OCI-LY7 (cell line): ENCODE measurements at regions not wholly inside any gene's neighbourhood (a gene's known extent, or its start where the extent isn't known, plus 50 kb on each side); places are given as distances from the start of the nearest gene placed in this dataset.

Experiments used
- BruUV-seq: library from RNA; stranded (reverse); fragments of 400-500 nt; replicated peaks from 2 replicates; lab custom pipeline; 2021; lab: Mats Ljungman, UMichigan
- CTCF ChIA-PET: fragments of 300-600 bp; sonication (Branson Sonifier 250); formaldehyde crosslinking; loops from one replicate; lab custom pipeline; 2022; ENCODE audit warnings: antibody characterized with exemption; ENCODE audit not compliant: unreplicated experiment; lab: Charles Lee
- POLR2A ChIA-PET: fragments of 300-600 bp; sonication (Branson Sonifier 250); formaldehyde crosslinking; loops from one replicate; lab custom pipeline; 2022; ENCODE audit warnings: antibody characterized with exemption; lab: Charles Lee
- DNase-seq: peaks from one replicate; pipeline ENCODE4 v3.0.0-alpha.2; 2015; ENCODE audit warnings: low spot score
- H2AFZ ChIP-seq: fragments of 200-600 bp; sonication (generic), shearing (Covaris generic); 2 replicates; pipeline ENCODE4 v1.6.1; 2014; ENCODE audit warnings: mild to moderate bottlenecking, antibody characterized with exemption, low read length, moderate library complexity
- H3K27ac ChIP-seq: fragments of 200-600 bp; sonication (generic); 2 replicates; pipeline ENCODE4 v1.5.1; 2014; ENCODE audit warnings: mixed run types, low read depth, mild to moderate bottlenecking, moderate library complexity, low read length, inconsistent platforms; ENCODE audit not compliant: poor library complexity, severe bottlenecking
- H3K36me3 ChIP-seq: fragments of 200-600 bp; sonication (generic); 2 replicates; pipeline ENCODE4 v1.6.1; 2014; ENCODE audit warnings: mild to moderate bottlenecking, antibody characterized with exemption, low read length, moderate library complexity, mixed read lengths; ENCODE audit not compliant: insufficient read depth
- H3K4me1 ChIP-seq: fragments of 200-600 bp; sonication (generic); 2 replicates; pipeline ENCODE4 v1.5.1; 2014; ENCODE audit warnings: mild to moderate bottlenecking, low read length; ENCODE audit not compliant: insufficient read depth, poor library complexity, severe bottlenecking
- H3K4me2 ChIP-seq: fragments of 200-600 bp; sonication (generic); 2 replicates; pipeline ENCODE4 v1.6.1; 2014; ENCODE audit warnings: mild to moderate bottlenecking, low read length
- H3K4me3 ChIP-seq: fragments of 200-600 bp; sonication (generic); 2 replicates; pipeline ENCODE4 v1.5.1; 2014; ENCODE audit warnings: mild to moderate bottlenecking, low read depth, low read length; ENCODE audit not compliant: poor library complexity, severe bottlenecking
- H3K79me2 ChIP-seq: fragments of 200-600 bp; sonication (generic); 2 replicates; pipeline ENCODE4 v1.6.1; 2016; ENCODE audit warnings: low read depth, mild to moderate bottlenecking, low read length, moderate library complexity, mixed read lengths; ENCODE audit not compliant: insufficient read depth
- H3K9me2 ChIP-seq: fragments of 200-600 bp; sonication (generic); 2 replicates; pipeline ENCODE4 v1.6.1; 2016; ENCODE audit warnings: mild to moderate bottlenecking, low read length, mixed read lengths; ENCODE audit not compliant: insufficient read depth
- H3K9me3 ChIP-seq: fragments of 200-600 bp; sonication (generic); 2 replicates; pipeline ENCODE4 v1.6.1; 2014; ENCODE audit warnings: mild to moderate bottlenecking, mixed run types, low read length, mixed read lengths
- H4K20me1 ChIP-seq: fragments of 200-600 bp; sonication (generic); 2 replicates; pipeline ENCODE4 v1.6.1; 2014; ENCODE audit warnings: mild to moderate bottlenecking, antibody characterized with exemption, low read length, moderate library complexity, mixed read lengths; ENCODE audit not compliant: insufficient read depth
- CTCF ChIP-seq: fragments of 200-600 bp; sonication (generic); conservative IDR thresholded peaks from 2 replicates; pipeline ENCODE4 v1.5.1; 2014; ENCODE audit warnings: mild to moderate bottlenecking, antibody characterized with exemption, low read length, moderate library complexity, mixed read lengths
- EZH2phosphoT487 ChIP-seq: fragments of 200-600 bp; sonication (generic); IDR thresholded peaks from 2 replicates; pipeline ENCODE4 v1.6.1; 2018; ENCODE audit warnings: low read depth, borderline replicate concordance, mild to moderate bottlenecking, mixed run types, antibody characterized with exemption, low read length, moderate library complexity, mixed read lengths
- intact Hi-C: fragments of 100-400 bp; cut with micrococcal nuclease; formaldehyde crosslinking; loops from one replicate; pipeline ENCODE4 v1.10.0; 2022; ENCODE audit not compliant: unreplicated experiment

- no peak overlapping the region for H3K27ac ChIP-seq
- no peak for TF ChIP-seq EZH2phosphoT487
- no peak for TF ChIP-seq CTCF
- H4K20me1 ChIP-seq, result no peaks in the 10 kb centered on the region
- no peaks in the 10 kb centered on the region for H3K9me2 ChIP-seq
- intact Hi-C loops, result no loop called here
- no peak overlapping the region for H3K4me3 ChIP-seq
- no peak overlapping the region for H3K4me2 ChIP-seq
- no peaks in the 10 kb centered on the region for H3K9me3 ChIP-seq
- ChIA-PET POLR2A (no interaction called here), CTCF (no interaction called here)
- H3K36me3 ChIP-seq, result no peaks in the 10 kb centered on the region
- no TSS peak for BruUV-seq
- no peaks in the 10 kb centered on the region for H3K4me1 ChIP-seq
- H2AFZ ChIP-seq, result no peak overlapping the region
- no peak for DNase-seq
- no peaks in the 10 kb centered on the region for H3K79me2 ChIP-seq
Observed at GRCh38 chr6:165926378-165926777, 241.3 kb downstream of the TBXT start.

- ChIA-PET POLR2A (interaction anchor here (0.6 kb wide), 1 partner anchor 203 kb away, joined by 3 read pairs; no protein-coding TSS in a partner anchor), CTCF (no interaction called here)
- Histone ChIP-seq H2AFZ (no peak overlapping the region), H3K9me3 (no peaks in the 10 kb centered on the region), H3K36me3 (no peaks in the 10 kb centered on the region), H3K4me1 (no peaks in the 10 kb centered on the region), H3K27ac (no peak overlapping the region), H3K4me3 (no peak overlapping the region), H3K79me2 (no peaks in the 10 kb centered on the region), H3K4me2 (no peak overlapping the region), H4K20me1 (no peaks in the 10 kb centered on the region), H3K9me2 (no peaks in the 10 kb centered on the region)
- intact Hi-C loops, result no loop called here
- BruUV-seq, result no TSS peak
- no peak for TF ChIP-seq CTCF
- no peak for TF ChIP-seq EZH2phosphoT487
- no peak for DNase-seq
Observed at GRCh38 chr6:165925474-165926156, 242.0 kb downstream of the TBXT start.

- no peak for DNase-seq
- H3K4me2 ChIP-seq, result no peak overlapping the region
- BruUV-seq, result no TSS peak
- H3K4me1 ChIP-seq, result no peaks in the 10 kb centered on the region
- CTCF ChIA-PET, result no interaction called here
- no peaks in the 10 kb centered on the region for H3K36me3 ChIP-seq
- POLR2A ChIA-PET, result no interaction called here
- TF ChIP-seq CTCF, result no peak
- no peak for TF ChIP-seq EZH2phosphoT487
- no peak overlapping the region for H3K4me3 ChIP-seq
- H3K9me2 ChIP-seq, result no peaks in the 10 kb centered on the region
- H2AFZ ChIP-seq, result no peak overlapping the region
- no peaks in the 10 kb centered on the region for H3K79me2 ChIP-seq
- intact Hi-C loops, result no loop called here
- no peak overlapping the region for H3K27ac ChIP-seq
- no peaks in the 10 kb centered on the region for H4K20me1 ChIP-seq
- no peaks in the 10 kb centered on the region for H3K9me3 ChIP-seq
Observed at GRCh38 chr6:165922309-165922794, 245.3 kb downstream of the TBXT start.
